Activated naive CD8-positive, alpha-beta T cell (primary cell): ENCODE measurements at regions not wholly inside any gene's neighbourhood (a gene's known extent, or its start where the extent isn't known, plus 50 kb on each side); places are given as distances from the start of the nearest gene placed in this dataset.

Experiments used
- H3K27ac Mint-ChIP-seq: one replicate; pipeline ENCODE4 v1.8.0; 2021; ENCODE audit warnings: mixed read lengths
- H3K27me3 Mint-ChIP-seq: one replicate; pipeline ENCODE4 v1.8.0; 2021; ENCODE audit warnings: mixed read lengths
- H3K36me3 Mint-ChIP-seq: one replicate; pipeline ENCODE4 v1.8.0; 2021; ENCODE audit warnings: mixed read lengths
- H3K4me1 Mint-ChIP-seq: one replicate; pipeline ENCODE4 v1.8.0; 2021; ENCODE audit warnings: low read depth, mixed read lengths
- H3K4me3 Mint-ChIP-seq: one replicate; pipeline ENCODE4 v1.8.0; 2021; ENCODE audit warnings: mild to moderate bottlenecking, mixed read lengths
- H3K9me3 Mint-ChIP-seq: one replicate; pipeline ENCODE4 v1.8.0; 2021; ENCODE audit warnings: low read depth, mixed read lengths

DNA sequence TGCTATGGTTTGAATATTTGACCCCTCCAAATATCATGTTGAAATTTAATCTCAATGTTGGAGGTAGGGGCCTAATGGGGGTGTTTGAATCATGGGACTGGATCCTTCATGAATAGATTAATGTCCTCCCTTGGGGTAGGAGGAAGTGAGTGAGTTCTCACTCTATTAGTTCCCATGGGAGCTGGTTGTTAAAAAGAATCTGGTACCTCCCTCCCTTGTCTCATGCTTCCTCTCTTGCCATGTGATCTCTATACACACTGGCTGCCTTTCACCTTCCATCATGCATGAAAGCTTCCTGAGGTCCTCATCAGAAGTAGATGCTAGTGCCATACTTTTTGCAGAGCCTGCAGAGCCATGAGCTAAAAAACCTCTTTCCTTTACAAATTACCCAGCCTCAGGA lies 177.7 kb upstream of the MCTP2 start:
- Mint-ChIP-seq H3K4me1 (no peaks in the 10 kb centered on the region), H3K27me3 (peaks cover 9% of the 10 kb centered on the region), H3K4me3 (no peak overlapping the region), H3K9me3 (no peaks in the 10 kb centered on the region), H3K36me3 (no peaks in the 10 kb centered on the region), H3K27ac (no peak overlapping the region)

DNA sequence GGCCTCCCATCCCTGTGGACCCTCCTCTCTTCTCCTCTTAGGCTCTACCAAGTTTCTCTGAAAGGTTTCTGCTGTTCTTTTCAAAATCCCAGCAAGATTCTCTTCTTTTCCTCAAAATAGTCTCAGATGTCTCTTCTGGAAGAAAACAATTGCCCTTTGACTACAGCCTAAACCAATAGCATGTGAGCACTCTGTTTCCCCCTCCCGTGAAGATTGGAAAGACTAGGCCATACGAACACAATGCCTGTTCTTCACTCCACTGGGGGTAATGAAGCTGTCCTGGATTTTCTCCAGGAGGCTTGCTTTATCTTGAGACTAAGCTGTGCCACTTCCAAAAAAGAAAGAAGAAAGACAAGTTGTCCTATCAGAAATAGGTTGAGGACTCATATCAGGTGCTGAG lies 178.7 kb upstream of the MCTP2 start:
- Mint-ChIP-seq H3K9me3 (no peaks in the 10 kb centered on the region), H3K27me3 (peaks cover 10% of the 10 kb centered on the region), H3K4me3 (no peak overlapping the region), H3K27ac (no peak overlapping the region), H3K4me1 (no peaks in the 10 kb centered on the region), H3K36me3 (no peaks in the 10 kb centered on the region)

DNA sequence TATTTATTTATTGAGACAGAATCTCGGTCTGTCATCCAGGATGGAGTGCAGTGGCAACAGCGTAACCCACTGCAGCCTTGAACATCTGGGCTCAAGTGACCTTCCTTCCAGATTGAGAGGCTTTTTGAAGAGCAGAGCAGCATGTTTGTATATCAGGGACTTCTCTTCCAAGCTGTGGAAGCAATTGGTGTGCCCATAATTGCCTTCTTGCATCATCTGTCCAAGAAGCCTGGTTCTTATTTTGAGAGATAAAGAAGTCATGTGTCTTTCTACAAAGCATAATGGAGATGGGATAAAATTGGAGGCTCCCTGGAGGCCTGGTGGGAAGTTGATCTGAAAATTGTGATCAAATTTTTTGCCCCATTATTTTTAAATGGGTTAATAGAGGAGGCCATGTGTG lies 183.8 kb upstream of the MCTP2 start:
- no peaks in the 10 kb centered on the region for H3K9me3 Mint-ChIP-seq
- H3K27ac Mint-ChIP-seq: no peak overlapping the region
- H3K27me3 Mint-ChIP-seq: peaks cover 4% of the 10 kb centered on the region
- no peaks in the 10 kb centered on the region for H3K36me3 Mint-ChIP-seq
- H3K4me3 Mint-ChIP-seq: no peak overlapping the region
- no peaks in the 10 kb centered on the region for H3K4me1 Mint-ChIP-seq

DNA sequence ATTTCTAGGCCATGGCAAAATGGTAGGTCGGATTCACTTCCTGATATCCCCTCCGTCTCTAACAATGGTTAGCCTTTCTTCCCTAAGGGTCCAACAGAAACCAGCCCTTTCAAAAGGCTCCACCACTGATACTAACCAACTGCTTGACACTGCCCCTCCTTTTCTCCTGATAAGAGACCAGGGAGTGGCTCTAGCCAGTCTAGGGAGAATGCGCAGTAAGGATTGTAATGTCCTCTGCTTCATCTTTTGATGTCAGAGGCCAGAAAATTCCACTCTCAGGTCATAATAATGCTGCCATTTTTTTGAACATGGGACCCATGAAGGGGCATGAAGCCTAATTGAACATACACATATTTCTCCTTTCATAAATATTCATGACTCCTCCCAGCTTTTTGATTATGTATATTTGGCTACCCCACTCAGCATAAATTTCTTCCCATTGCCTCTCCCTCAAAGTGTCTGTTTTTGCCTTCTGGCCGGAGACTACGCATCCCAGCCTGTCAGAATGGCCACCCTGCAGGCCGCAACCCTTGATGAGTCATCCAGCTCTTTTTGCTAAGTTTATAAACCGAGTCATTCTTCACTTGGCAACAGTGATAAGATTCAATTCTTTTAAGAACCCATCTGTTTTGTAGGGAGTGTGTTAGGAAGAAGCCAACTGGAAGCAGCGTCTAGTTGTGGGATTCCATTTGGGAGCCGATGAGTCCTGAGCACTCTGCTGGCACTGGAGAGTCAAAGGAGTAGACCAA lies 189.0 kb upstream of the MCTP2 start:
- H3K36me3 Mint-ChIP-seq: no peaks in the 10 kb centered on the region
- no peak overlapping the region for H3K4me3 Mint-ChIP-seq
- peaks cover 3% of the 10 kb centered on the region for H3K9me3 Mint-ChIP-seq
- no peak overlapping the region for H3K27ac Mint-ChIP-seq
- no peaks in the 10 kb centered on the region for H3K4me1 Mint-ChIP-seq
- peaks cover 3% of the 10 kb centered on the region for H3K27me3 Mint-ChIP-seq

DNA sequence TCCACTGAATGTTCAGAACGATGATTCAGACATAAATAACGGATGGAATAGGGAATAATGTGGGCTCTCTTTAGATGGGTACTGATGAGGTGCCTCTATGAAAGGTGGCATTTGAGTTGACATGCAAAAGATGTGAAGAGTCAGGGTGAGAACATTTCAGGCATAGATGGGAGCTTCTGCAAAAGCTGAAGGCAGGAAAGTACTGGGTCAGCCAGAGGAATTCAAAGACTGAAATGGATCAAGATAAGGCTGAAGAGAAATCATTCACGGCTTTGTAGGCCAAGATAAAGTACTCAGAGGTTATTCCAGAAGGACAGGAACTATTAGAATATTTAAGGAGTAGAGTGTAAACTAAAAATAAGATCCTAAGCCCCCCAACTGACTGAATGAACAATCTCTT lies 189.6 kb upstream of the MCTP2 start:
- no peak overlapping the region for H3K4me3 Mint-ChIP-seq
- H3K27me3 Mint-ChIP-seq: peaks cover 3% of the 10 kb centered on the region
- H3K27ac Mint-ChIP-seq: no peak overlapping the region
- H3K9me3 Mint-ChIP-seq: peaks cover 3% of the 10 kb centered on the region
- no peaks in the 10 kb centered on the region for H3K4me1 Mint-ChIP-seq
- H3K36me3 Mint-ChIP-seq: no peaks in the 10 kb centered on the region

DNA sequence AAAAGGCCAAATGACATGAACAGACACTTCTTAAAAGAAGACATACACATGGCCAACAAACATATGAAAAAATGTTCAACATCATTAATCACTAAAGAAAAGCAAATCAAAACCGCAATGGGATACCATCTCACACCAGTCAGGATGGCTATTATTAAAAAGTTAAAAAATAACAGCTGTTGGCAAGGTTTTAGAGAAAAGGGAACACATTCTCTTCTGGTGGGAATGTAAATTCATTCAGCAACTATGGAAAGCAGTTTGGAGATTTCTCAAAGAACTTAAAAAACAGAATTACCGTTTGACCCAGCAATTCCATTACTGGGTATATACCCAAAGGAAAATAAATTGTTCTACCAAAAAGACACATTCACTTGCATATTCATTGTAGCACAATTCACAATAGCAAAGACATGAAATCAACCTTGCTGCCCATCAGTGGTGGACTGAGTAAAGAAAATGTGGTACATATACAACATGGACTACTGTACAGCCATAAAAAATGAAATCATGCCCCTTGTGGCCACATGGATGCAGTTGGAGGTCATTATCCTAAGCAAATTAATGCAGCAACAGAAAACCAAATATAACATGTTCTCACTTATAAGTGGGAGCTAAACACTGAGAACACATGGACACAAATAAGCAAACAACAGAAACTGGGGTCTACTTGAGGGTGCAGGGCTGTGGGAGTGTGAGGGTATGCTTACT lies 190.7 kb upstream of the MCTP2 start:
- H3K27ac Mint-ChIP-seq: no peak overlapping the region
- peaks cover 3% of the 10 kb centered on the region for H3K9me3 Mint-ChIP-seq
- no peaks in the 10 kb centered on the region for H3K36me3 Mint-ChIP-seq
- no peaks in the 10 kb centered on the region for H3K4me1 Mint-ChIP-seq
- H3K4me3 Mint-ChIP-seq: no peak overlapping the region
- H3K27me3 Mint-ChIP-seq: peaks cover 7% of the 10 kb centered on the region

DNA sequence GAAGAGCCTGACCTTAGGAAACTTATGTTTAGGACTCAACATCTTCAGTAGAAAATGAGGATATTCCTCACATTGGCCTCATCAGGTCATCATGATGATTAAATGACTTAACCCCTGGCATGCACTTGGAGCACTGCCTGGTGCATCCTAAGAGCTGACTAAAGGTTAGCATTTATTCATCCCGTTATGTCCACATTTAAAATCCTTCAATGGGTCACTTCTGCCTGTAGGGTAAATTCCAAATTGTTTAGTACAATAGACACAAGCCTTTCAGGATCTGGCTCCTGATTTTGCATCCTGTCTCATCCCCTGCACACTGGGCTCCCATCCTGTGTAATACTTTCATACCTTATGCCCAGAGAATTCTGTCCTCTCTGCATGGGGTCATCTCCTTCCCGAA lies 195.2 kb upstream of the MCTP2 start:
- Mint-ChIP-seq H3K36me3 (no peaks in the 10 kb centered on the region), H3K27ac (no peak overlapping the region), H3K9me3 (peaks cover 3% of the 10 kb centered on the region), H3K4me1 (no peaks in the 10 kb centered on the region), H3K4me3 (no peak overlapping the region), H3K27me3 (peaks cover 6% of the 10 kb centered on the region)

DNA sequence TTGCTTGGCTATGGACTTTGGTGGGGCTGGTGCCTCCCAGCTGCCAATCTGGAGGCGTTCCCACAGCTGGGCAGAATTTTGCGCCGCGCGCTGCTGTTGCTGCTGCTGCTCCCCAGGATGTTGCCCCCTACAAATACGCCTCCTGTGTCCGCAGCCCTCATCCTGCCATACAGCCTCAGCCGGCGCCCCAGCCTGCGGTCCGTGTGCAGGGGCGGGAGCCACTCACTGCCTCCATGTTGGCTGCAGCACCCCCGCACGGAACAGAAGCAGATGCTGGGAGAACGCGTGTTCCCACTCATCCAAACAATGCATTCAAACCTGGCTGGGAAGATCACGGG lies 197.7 kb upstream of the MCTP2 start:
- peaks cover 3% of the 10 kb centered on the region for H3K9me3 Mint-ChIP-seq
- peaks cover 6% of the 10 kb centered on the region for H3K27me3 Mint-ChIP-seq
- no peak overlapping the region for H3K4me3 Mint-ChIP-seq
- no peak overlapping the region for H3K27ac Mint-ChIP-seq
- no peaks in the 10 kb centered on the region for H3K36me3 Mint-ChIP-seq
- no peaks in the 10 kb centered on the region for H3K4me1 Mint-ChIP-seq

DNA sequence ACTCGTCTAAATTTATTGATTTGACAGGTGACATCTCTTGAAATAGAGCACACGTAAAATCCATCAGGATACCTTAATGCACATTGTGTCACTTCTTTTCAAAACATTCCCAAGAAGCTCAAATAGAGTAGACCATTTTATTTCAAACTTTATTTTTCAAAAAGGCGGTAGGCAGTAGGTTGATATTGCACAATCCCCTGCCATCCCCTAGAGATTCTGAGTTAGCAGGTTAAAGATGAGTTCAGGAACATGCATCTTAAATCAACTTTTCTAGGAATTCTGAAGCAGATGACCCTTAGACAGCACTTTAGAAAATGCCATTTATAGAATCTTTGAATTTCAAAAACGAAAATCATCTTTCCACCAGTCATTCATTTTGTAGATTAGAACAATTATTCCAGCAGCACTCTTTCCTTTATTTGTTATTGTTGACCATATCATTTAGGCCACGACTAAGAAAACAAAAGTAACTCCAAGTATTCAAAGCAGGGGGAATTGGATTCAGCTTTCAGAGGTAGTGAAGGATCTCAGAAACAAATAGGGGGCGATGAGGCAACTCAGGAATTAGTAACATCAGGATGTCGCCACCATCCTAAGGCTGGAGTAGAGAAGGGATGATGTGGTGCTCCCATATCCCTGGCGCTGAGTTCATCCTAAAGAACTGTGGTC lies 198.2 kb upstream of the MCTP2 start:
- Mint-ChIP-seq H3K4me1 (no peaks in the 10 kb centered on the region), H3K27me3 (peaks cover 5% of the 10 kb centered on the region), H3K27ac (no peak overlapping the region), H3K4me3 (no peak overlapping the region), H3K9me3 (peaks cover 2% of the 10 kb centered on the region), H3K36me3 (no peaks in the 10 kb centered on the region)

DNA sequence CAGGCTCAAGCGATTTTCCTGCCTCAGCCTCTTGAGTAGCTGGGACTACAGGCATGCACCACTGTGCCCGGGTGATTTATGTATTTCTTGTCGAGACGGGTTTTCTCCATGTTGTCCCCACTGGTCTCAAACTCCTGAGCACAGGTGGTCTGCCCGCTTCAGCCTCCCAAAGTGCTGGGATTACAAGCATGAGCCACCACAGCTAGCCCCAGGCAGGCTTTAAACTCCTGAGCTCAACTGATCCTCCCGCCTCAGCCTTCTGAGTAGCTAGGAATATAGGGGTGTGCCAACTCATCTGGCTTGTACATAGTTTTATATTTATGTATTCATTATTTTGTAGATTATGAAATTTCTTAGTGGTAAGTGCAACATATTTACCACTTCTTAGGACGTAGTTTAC lies 198.8 kb upstream of the MCTP2 start:
- Mint-ChIP-seq H3K27me3 (peaks cover 5% of the 10 kb centered on the region), H3K27ac (no peak overlapping the region), H3K9me3 (no peaks in the 10 kb centered on the region), H3K4me3 (no peak overlapping the region), H3K4me1 (no peaks in the 10 kb centered on the region), H3K36me3 (no peaks in the 10 kb centered on the region)

DNA sequence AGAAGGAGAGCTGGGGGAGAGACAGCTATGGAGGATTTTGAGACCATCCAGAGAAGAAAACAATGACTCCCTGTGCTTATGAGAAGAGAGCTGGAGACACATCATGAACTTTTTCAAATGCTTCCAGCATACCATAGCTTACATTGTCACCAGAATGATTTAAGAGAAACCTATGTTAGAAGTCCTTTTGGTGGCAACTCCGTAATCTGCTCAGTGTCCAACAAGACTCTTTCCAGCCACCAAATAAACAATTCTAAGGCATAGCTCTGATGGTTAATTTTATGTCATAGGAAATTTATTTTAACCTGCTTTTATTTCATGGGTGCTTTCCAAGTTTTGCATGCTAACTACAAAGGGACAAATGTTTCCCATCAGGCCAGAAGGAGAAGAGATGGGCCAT lies 200.3 kb upstream of the MCTP2 start:
- Mint-ChIP-seq H3K4me1 (no peaks in the 10 kb centered on the region), H3K4me3 (no peak overlapping the region), H3K36me3 (no peaks in the 10 kb centered on the region), H3K27me3 (peaks cover 3% of the 10 kb centered on the region), H3K9me3 (no peaks in the 10 kb centered on the region), H3K27ac (no peak overlapping the region)

DNA sequence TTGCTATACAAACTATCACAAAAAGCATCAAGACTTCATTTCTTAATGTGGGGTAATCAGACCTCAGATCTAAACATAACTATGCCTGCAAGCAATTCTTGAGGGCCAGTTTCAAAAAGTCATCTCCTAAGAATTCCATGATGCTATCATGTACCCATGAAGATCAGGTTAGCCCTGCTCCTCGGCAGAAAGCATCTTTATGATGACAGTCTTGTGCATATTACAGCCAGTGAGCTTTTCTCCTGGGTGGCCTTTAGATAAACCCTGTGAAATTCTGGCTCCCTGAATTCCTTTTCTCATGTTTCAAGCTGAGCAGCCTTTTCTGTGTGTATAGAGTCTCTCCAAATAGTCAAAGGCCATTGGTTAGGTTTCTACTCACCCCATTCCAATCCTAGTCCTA lies 201.9 kb upstream of the MCTP2 start:
- H3K27ac Mint-ChIP-seq: no peak overlapping the region

DNA sequence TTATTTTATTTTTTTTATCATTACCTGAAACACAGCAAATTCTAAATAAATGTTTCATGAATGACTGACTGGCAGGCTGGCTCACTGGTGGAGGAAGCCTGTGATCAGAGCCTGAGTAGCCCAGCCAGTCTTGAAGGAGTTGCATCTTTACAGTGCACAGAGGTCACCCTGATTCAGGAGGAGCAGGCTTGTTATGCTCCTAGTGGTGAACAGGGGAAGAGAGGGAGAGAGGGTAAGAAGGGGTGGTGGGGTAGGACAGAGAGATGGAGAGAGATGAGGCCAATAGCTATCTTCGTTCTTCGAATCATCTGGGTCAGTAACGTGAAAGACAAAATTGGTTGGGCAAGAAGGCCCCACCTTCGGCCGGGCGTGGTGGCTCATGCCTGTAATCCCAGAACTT lies 202.6 kb upstream of the MCTP2 start:
- no peak overlapping the region for H3K27ac Mint-ChIP-seq
- no peaks in the 10 kb centered on the region for H3K27me3 Mint-ChIP-seq
- H3K36me3 Mint-ChIP-seq: no peaks in the 10 kb centered on the region

More for the DNA sequence above, 201.9 kb upstream of the MCTP2 start:
- Mint-ChIP-seq H3K36me3 (no peaks in the 10 kb centered on the region), H3K4me3 (no peak overlapping the region), H3K27me3 (no peaks in the 10 kb centered on the region), H3K4me1 (no peaks in the 10 kb centered on the region), H3K9me3 (no peaks in the 10 kb centered on the region)

DNA sequence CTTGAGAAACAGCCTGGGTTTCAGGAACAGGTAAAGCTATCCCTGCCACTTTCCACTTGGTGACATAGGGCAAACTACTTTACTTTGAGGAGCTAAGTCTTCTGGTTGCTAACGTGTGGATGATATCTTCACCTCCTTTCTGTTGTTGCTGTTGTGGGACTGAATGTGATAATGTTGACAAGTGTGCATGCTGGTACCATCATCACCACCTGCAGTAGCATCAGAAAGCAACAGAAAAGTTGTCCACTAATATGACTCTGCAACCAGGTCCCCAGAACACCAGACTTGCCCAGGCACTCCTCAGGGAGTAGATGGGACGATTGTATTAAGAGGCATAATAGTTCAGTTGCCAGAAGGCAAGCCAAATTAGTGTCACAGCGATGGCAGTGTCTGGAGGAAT lies 203.2 kb upstream of the MCTP2 start:
- no peaks in the 10 kb centered on the region for H3K9me3 Mint-ChIP-seq
- H3K4me3 Mint-ChIP-seq: no peak overlapping the region
- H3K4me1 Mint-ChIP-seq: no peaks in the 10 kb centered on the region
- no peak overlapping the region for H3K27ac Mint-ChIP-seq
- no peaks in the 10 kb centered on the region for H3K27me3 Mint-ChIP-seq
- H3K36me3 Mint-ChIP-seq: no peaks in the 10 kb centered on the region

More for the DNA sequence above, 202.6 kb upstream of the MCTP2 start:
- Mint-ChIP-seq H3K4me1 (no peaks in the 10 kb centered on the region), H3K4me3 (no peak overlapping the region), H3K9me3 (no peaks in the 10 kb centered on the region)

DNA sequence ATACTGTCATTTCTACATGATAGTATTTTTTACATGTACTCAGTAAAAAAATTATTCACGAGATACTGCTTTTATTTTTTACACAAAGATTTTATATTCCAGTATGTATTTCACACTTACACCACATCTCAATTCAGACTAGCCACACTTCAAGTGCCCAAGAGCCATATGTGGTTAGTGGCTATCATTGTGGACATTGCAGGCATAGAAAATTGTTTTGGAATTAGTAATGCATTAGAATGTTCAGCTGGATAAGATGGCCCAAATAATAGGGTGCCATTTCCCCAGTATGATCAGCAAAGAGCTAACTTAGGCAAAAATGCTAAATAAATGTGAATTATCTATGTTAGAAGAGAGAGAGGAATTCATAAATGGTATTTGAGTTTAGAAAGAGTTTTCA lies 203.8 kb upstream of the MCTP2 start:
- Mint-ChIP-seq H3K4me3 (no peak overlapping the region), H3K36me3 (no peaks in the 10 kb centered on the region), H3K27me3 (no peaks in the 10 kb centered on the region), H3K9me3 (no peaks in the 10 kb centered on the region), H3K4me1 (no peaks in the 10 kb centered on the region), H3K27ac (no peak overlapping the region)
